ENCODE measurements at regions not wholly inside any gene's neighbourhood (a gene's known extent, or its start where the extent isn't known, plus 50 kb on each side); places are given as distances from the start of the nearest gene placed in this dataset.

DNA sequence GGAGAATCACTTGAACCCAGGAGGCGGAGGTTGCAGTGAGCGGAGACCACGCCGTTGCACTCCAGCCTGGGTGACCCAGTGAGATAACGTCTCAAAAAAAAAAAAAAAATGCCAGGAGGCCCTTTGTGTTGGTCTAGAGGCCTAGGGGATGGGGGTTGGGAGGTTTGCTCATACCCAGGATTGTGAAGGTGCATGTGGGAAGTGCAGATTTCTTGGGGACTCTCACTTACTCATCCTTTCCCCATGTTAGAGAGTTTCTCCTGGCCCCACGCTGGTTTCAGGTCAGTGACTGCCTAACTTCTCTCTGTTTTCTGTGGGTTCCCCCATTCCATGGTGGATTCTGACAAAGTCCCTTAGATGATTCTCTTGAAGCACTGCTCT is 471.5 kb upstream of the CNTNAP2 start:
- TF ChIP-seq, protein P1, sequence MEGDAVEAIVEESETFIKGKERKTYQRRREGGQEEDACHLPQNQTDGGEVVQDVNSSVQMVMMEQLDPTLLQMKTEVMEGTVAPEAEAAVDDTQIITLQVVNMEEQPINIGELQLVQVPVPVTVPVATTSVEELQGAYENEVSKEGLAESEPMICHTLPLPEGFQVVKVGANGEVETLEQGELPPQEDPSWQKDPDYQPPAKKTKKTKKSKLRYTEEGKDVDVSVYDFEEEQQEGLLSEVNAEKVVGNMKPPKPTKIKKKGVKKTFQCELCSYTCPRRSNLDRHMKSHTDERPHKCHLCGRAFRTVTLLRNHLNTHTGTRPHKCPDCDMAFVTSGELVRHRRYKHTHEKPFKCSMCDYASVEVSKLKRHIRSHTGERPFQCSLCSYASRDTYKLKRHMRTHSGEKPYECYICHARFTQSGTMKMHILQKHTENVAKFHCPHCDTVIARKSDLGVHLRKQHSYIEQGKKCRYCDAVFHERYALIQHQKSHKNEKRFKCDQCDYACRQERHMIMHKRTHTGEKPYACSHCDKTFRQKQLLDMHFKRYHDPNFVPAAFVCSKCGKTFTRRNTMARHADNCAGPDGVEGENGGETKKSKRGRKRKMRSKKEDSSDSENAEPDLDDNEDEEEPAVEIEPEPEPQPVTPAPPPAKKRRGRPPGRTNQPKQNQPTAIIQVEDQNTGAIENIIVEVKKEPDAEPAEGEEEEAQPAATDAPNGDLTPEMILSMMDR (IDR thresholded peaks at IDR 0.05; ENCODE audit: insufficient read depth, low read length, poor library complexity, severe bottlenecking), result no peak
- no peak for TF ChIP-seq EZH2phosphoT487 (conservative IDR thresholded peaks at IDR 0.05; ENCODE audit: low read length)

Data from SU-DHL-6 (cell line).